GM18502 (cell line): ENCODE measurements at regions not wholly inside any gene's neighbourhood (a gene's known extent, or its start where the extent isn't known, plus 50 kb on each side); places are given as distances from the start of the nearest gene placed in this dataset.

Experiments
- ATAC-seq: cut with Tn5 transposase; IDR thresholded peaks from one replicate; pipeline ENCODE4 v1.9.1; 2021; ENCODE audit warnings: mild to moderate bottlenecking; ENCODE audit not compliant: unreplicated experiment, poor library complexity

- ATAC-seq, result no peak
These were observed 82.8 kb downstream of the C11orf91 start for GRCh38 chr11:33617672-33618350.

GRCh38 chr11:33616552-33616951 lies 84.1 kb downstream of the C11orf91 start:
- ATAC-seq, result no peak

- no peak for ATAC-seq
These were observed 84.9 kb downstream of the C11orf91 start for GRCh38 chr11:33615751-33616150.

- ATAC-seq, result no peak
These were observed 87.2 kb downstream of the C11orf91 start for GRCh38 chr11:33613404-33613803.

- no peak for ATAC-seq
These were observed 89.7 kb downstream of the C11orf91 start for GRCh38 chr11:33610903-33611302.

GRCh38 chr11:33608386-33608785 lies 92.2 kb downstream of the C11orf91 start:
- ATAC-seq, result no peak

- no peak for ATAC-seq
These were observed 93.9 kb downstream of the C11orf91 start for GRCh38 chr11:33606762-33607161.

- no peak for ATAC-seq
These were observed 94.9 kb downstream of the C11orf91 start for GRCh38 chr11:33605703-33606102.

- no peak for ATAC-seq
These were observed 102.1 kb downstream of the C11orf91 start for GRCh38 chr11:33598426-33599069.

GRCh38 chr11:33594188-33594587 lies 106.4 kb downstream of the C11orf91 start:
- no peak for ATAC-seq

GRCh38 chr11:33590441-33590840 lies 110.2 kb downstream of the C11orf91 start:
- no peak for ATAC-seq

- no peak for ATAC-seq
These were observed 112.6 kb downstream of the C11orf91 start for GRCh38 chr11:33588056-33588455.

- ATAC-seq, result no peak
These were observed 114.9 kb downstream of the C11orf91 start for GRCh38 chr11:33585586-33586209.

GRCh38 chr11:33582636-33583325 lies 117.8 kb downstream of the C11orf91 start:
- no peak for ATAC-seq

GRCh38 chr11:33579101-33579500 lies 121.5 kb downstream of the C11orf91 start:
- no peak for ATAC-seq

- ATAC-seq, result no peak
These were observed 123.4 kb downstream of the C11orf91 start for GRCh38 chr11:33577204-33577603.

- peak; percentile 64 for ATAC-seq
These were observed 125.3 kb downstream of the C11orf91 start for GRCh38 chr11:33575311-33575710.

- ATAC-seq, result no peak
These were observed 126.3 kb downstream of the C11orf91 start for GRCh38 chr11:33574331-33574730.

GRCh38 chr11:33569333-33569732 lies 131.3 kb downstream of the C11orf91 start:
- ATAC-seq, result no peak

GRCh38 chr11:33567004-33567403 lies 133.6 kb downstream of the C11orf91 start:
- no peak for ATAC-seq

- ATAC-seq, result no peak
These were observed 135.7 kb downstream of the C11orf91 start for GRCh38 chr11:33564856-33565453.
